ENCODE measurements at regions not wholly inside any gene's neighbourhood (a gene's known extent, or its start where the extent isn't known, plus 50 kb on each side); places are given as distances from the start of the nearest gene placed in this dataset.

GRCh38 chr21:32137931-32138330 is 140.9 kb downstream of the MIS18A start:
- no peak for ATAC-seq
- intact Hi-C loops (cut with DNase I, micrococcal nuclease), result no loop called here

GRCh38 chr21:32137266-32137665 is 141.6 kb downstream of the MIS18A start:
- ATAC-seq, result no peak

More at GRCh38 chr21:32137931-32138330, 140.9 kb downstream of the MIS18A start:
- no peak for DNase-seq

GRCh38 chr21:32136546-32136945 is 142.3 kb downstream of the MIS18A start:
- ATAC-seq (no peak), DNase-seq (no peak)
- intact Hi-C loops (cut with DNase I, micrococcal nuclease), result no loop called here

More at GRCh38 chr21:32137266-32137665, 141.6 kb downstream of the MIS18A start:
- no peak for DNase-seq
- intact Hi-C loops (cut with DNase I, micrococcal nuclease), result no loop called here

- DNase-seq, result no peak
- no peak for ATAC-seq
- intact Hi-C loops (cut with DNase I, micrococcal nuclease), result no loop called here
Measured at GRCh38 chr21:32135401-32136363, 143.2 kb downstream of the MIS18A start.

GRCh38 chr21:32134441-32135130 is 144.3 kb downstream of the MIS18A start:
- intact Hi-C loops (cut with DNase I, micrococcal nuclease), result no loop called here
- DNase-seq (no peak), ATAC-seq (no peak)

- intact Hi-C loops (cut with DNase I, micrococcal nuclease), result no loop called here
- ATAC-seq, result no peak
- DNase-seq, result no peak
Measured at GRCh38 chr21:32132881-32133280, 146.0 kb downstream of the MIS18A start.

- DNase-seq (no peak), ATAC-seq (no peak)
- intact Hi-C loops (cut with DNase I, micrococcal nuclease), result no loop called here
Measured at GRCh38 chr21:32132409-32132808, 146.4 kb downstream of the MIS18A start.

- no peak for ATAC-seq
- intact Hi-C loops (cut with DNase I, micrococcal nuclease), result no loop called here
- DNase-seq, result no peak
Measured at GRCh38 chr21:32131960-32132359, 146.9 kb downstream of the MIS18A start.

- ATAC-seq, result no peak
- no peak for DNase-seq
- intact Hi-C loops (cut with DNase I, micrococcal nuclease), result no loop called here
Measured at GRCh38 chr21:32131164-32131563, 147.7 kb downstream of the MIS18A start.

- ATAC-seq, result no peak
- DNase-seq, result no peak
- intact Hi-C loops (cut with DNase I, micrococcal nuclease), result no loop called here
Measured at GRCh38 chr21:32130031-32130891, 148.6 kb downstream of the MIS18A start.

GRCh38 chr21:32127081-32127480 is 151.8 kb downstream of the MIS18A start:
- no peak for ATAC-seq
- no peak for DNase-seq
- intact Hi-C loops (cut with DNase I, micrococcal nuclease), result no loop called here

- intact Hi-C loops (cut with DNase I, micrococcal nuclease), result no loop called here
- no peak for ATAC-seq
Measured at GRCh38 chr21:32122082-32122481, 156.8 kb downstream of the MIS18A start.

GRCh38 chr21:32120230-32120629 is 158.6 kb downstream of the MIS18A start:
- DNase-seq (no peak), ATAC-seq (no peak)
- intact Hi-C loops (cut with DNase I, micrococcal nuclease), result no loop called here

More at GRCh38 chr21:32122082-32122481, 156.8 kb downstream of the MIS18A start:
- DNase-seq, result no peak

- ATAC-seq, result no peak
- intact Hi-C loops (cut with DNase I, micrococcal nuclease), result no loop called here
- no peak for DNase-seq
Measured at GRCh38 chr21:32119811-32120210, 159.0 kb downstream of the MIS18A start.

- DNase-seq (no peak), ATAC-seq (no peak)
- intact Hi-C loops (cut with DNase I, micrococcal nuclease), result no loop called here
Measured at GRCh38 chr21:32119389-32119788, 159.5 kb downstream of the MIS18A start.

GRCh38 chr21:32114419-32115035 is 164.3 kb downstream of the MIS18A start:
- no peak for DNase-seq
- ATAC-seq, result no peak
- intact Hi-C loops (cut with DNase I, micrococcal nuclease), result no loop called here

GRCh38 chr21:32113486-32113885 is 165.4 kb downstream of the MIS18A start:
- no peak for ATAC-seq
- intact Hi-C loops (cut with DNase I, micrococcal nuclease), result no loop called here
- no peak for DNase-seq

- intact Hi-C loops (cut with DNase I, micrococcal nuclease), result no loop called here
- peak in 1 of 2 donors; percentile 4 for DNase-seq
- no peak for ATAC-seq
Measured at GRCh38 chr21:32112195-32112594, 166.7 kb downstream of the MIS18A start.

GRCh38 chr21:32108566-32108965 is 170.3 kb downstream of the MIS18A start:
- no peak for DNase-seq
- ATAC-seq, result no peak
- intact Hi-C loops (cut with DNase I, micrococcal nuclease), result no loop called here
